ENCODE measurements at regions not wholly inside any gene's neighbourhood (a gene's known extent, or its start where the extent isn't known, plus 50 kb on each side); places are given as distances from the start of the nearest gene placed in this dataset.
A peak's percentile ranks its signal among the peaks of the same experiment; 100 is the strongest.
"Not testable (repeated sequence)": the region's sequence is repeated elsewhere in the genome, so short reads cannot be mapped to it uniquely, and the experiment has no call there.

DNA sequence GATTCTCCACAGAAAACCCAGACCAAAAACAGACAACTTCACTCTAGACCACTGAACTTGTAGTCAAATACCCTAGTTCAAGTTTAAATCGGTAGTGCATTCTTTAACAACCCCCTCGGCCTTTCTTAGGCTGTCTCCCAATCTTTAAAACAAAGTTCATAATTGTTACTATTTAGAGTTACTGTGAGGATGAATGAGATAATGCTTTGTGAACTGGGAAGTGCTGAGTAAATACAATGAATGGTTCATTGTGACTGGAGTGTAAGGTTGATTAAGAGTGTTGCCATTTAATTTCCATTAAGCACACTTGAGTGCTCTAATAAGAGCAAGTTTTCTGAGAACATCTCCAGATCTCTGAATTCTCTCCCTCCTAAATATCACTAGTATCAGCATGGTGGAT is 228.8 kb upstream of the PIK3R1 start:
- Histone ChIP-seq H3K27me3 (ENCODE audit: insufficient read depth, low read length) (no peaks in the 10 kb centered on the region), H3K4me3 (ENCODE audit: low read depth, low read length) (no peak overlapping the region), H3K4me1 (ENCODE audit: control insufficient read depth, insufficient read depth, low read length, unreplicated experiment) (peaks cover 29% of the 10 kb centered on the region), H3K79me2 (ENCODE audit: control insufficient read depth, insufficient read depth, low read length, unreplicated experiment) (no peaks in the 10 kb centered on the region), H3K36me3 (ENCODE audit: insufficient read depth, low read length) (no peaks in the 10 kb centered on the region), H2AFZ (ENCODE audit: low read length, unreplicated experiment) (no peak overlapping the region), H3K27ac (ENCODE audit: low read depth, low read length) (no peak overlapping the region)

- H3K79me2 ChIP-seq (ENCODE audit: control insufficient read depth, insufficient read depth, low read length, unreplicated experiment) = no peaks in the 10 kb centered on the region
- peaks cover 25% of the 10 kb centered on the region for H3K4me1 ChIP-seq (ENCODE audit: control insufficient read depth, insufficient read depth, low read length, unreplicated experiment)
- H3K27ac ChIP-seq (ENCODE audit: low read depth, low read length) = no peak overlapping the region
- no peak overlapping the region for H2AFZ ChIP-seq (ENCODE audit: low read length, unreplicated experiment)
- no peak overlapping the region for H3K4me3 ChIP-seq (ENCODE audit: low read depth, low read length)
- H3K36me3 ChIP-seq (ENCODE audit: insufficient read depth, low read length) = no peaks in the 10 kb centered on the region
- H3K27me3 ChIP-seq (ENCODE audit: insufficient read depth, low read length) = no peaks in the 10 kb centered on the region
Observed at GRCh38 chr5:67985686-67986387, 229.7 kb upstream of the PIK3R1 start.

GRCh38 chr5:67984546-67984945 is 231.0 kb upstream of the PIK3R1 start:
- H3K4me3 ChIP-seq (ENCODE audit: low read depth, low read length) = no peak overlapping the region
- no peak overlapping the region for H3K27ac ChIP-seq (ENCODE audit: low read depth, low read length)
- no peaks in the 10 kb centered on the region for H3K79me2 ChIP-seq (ENCODE audit: control insufficient read depth, insufficient read depth, low read length, unreplicated experiment)
- H3K4me1 ChIP-seq (ENCODE audit: control insufficient read depth, insufficient read depth, low read length, unreplicated experiment) = peaks cover 18% of the 10 kb centered on the region
- no peak overlapping the region for H2AFZ ChIP-seq (ENCODE audit: low read length, unreplicated experiment)
- H3K27me3 ChIP-seq (ENCODE audit: insufficient read depth, low read length) = no peaks in the 10 kb centered on the region
- H3K36me3 ChIP-seq (ENCODE audit: insufficient read depth, low read length) = no peaks in the 10 kb centered on the region

DNA sequence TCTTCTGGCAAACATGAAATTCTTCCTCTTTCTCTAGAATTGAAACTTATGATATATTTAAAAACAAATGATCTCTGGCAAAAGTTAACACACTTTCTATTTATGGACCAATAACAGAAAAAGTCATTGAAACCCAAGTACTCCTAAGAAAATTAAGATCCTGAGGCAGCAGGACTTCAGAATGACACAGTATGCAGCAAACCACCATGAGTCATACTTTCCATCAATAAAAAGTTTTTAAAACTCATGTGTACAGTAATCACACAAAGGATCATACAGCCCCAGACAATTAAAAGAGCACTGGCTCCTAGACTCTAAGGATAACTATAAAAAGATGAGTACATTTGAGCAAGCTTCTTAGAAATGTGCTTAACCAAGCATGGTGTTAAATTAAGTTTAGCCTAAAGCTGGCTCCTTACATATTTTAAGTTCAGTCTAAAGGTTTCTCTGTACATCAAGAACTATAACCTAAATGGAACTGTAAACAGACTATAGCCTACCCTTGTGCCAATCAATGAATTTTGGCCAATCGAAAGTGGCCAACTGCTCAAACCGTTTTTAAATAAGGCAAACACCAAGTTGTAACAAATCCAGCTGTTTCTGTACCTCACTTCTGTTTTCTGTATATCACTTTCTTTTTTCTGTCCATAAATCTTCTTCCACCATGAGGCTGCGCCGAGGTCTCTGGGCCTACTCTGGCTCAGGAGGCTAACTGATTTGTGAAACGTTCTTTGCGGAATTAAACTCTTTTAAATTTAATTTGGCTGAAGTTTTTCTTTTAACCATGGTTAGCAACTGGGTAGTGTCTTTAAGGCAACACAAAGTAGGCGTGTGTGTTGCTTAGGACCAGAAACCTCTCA is 232.1 kb upstream of the PIK3R1 start:
- H3K27ac ChIP-seq (ENCODE audit: low read depth, low read length) = peak overlapping the region; percentile 4; the same call in 1 of the 2 replicates

GRCh38 chr5:67982160-67982559 is 233.4 kb upstream of the PIK3R1 start:
- not testable (repeated sequence) for H3K36me3 ChIP-seq (ENCODE audit: insufficient read depth, low read length); H3K27me3 ChIP-seq (ENCODE audit: insufficient read depth, low read length); H2AFZ ChIP-seq (ENCODE audit: low read length, unreplicated experiment); H3K79me2 ChIP-seq (ENCODE audit: control insufficient read depth, insufficient read depth, low read length, unreplicated experiment); H3K27ac ChIP-seq (ENCODE audit: low read depth, low read length); H3K4me3 ChIP-seq (ENCODE audit: low read depth, low read length)
- peaks cover 11% of the 10 kb centered on the region for H3K4me1 ChIP-seq (ENCODE audit: control insufficient read depth, insufficient read depth, low read length, unreplicated experiment)

More for the DNA sequence above, 232.1 kb upstream of the PIK3R1 start:
- Histone ChIP-seq H3K4me1 (ENCODE audit: control insufficient read depth, insufficient read depth, low read length, unreplicated experiment) (peaks cover 11% of the 10 kb centered on the region), H3K4me3 (ENCODE audit: low read depth, low read length) (no peak overlapping the region), H3K36me3 (ENCODE audit: insufficient read depth, low read length) (no peaks in the 10 kb centered on the region), H3K79me2 (ENCODE audit: control insufficient read depth, insufficient read depth, low read length, unreplicated experiment) (no peaks in the 10 kb centered on the region), H3K27me3 (ENCODE audit: insufficient read depth, low read length) (no peaks in the 10 kb centered on the region), H2AFZ (ENCODE audit: low read length, unreplicated experiment) (no peak overlapping the region)

GRCh38 chr5:67978171-67978570 is 237.4 kb upstream of the PIK3R1 start:
- H3K27ac ChIP-seq (ENCODE audit: low read depth, low read length) = no peak overlapping the region
- H3K36me3 ChIP-seq (ENCODE audit: insufficient read depth, low read length) = no peaks in the 10 kb centered on the region
- H3K79me2 ChIP-seq (ENCODE audit: control insufficient read depth, insufficient read depth, low read length, unreplicated experiment) = no peaks in the 10 kb centered on the region
- no peaks in the 10 kb centered on the region for H3K27me3 ChIP-seq (ENCODE audit: insufficient read depth, low read length)
- no peak overlapping the region for H3K4me3 ChIP-seq (ENCODE audit: low read depth, low read length)
- peak overlapping the region; percentile 18 for H2AFZ ChIP-seq (ENCODE audit: low read length, unreplicated experiment)
- peaks cover 5% of the 10 kb centered on the region for H3K4me1 ChIP-seq (ENCODE audit: control insufficient read depth, insufficient read depth, low read length, unreplicated experiment)

DNA sequence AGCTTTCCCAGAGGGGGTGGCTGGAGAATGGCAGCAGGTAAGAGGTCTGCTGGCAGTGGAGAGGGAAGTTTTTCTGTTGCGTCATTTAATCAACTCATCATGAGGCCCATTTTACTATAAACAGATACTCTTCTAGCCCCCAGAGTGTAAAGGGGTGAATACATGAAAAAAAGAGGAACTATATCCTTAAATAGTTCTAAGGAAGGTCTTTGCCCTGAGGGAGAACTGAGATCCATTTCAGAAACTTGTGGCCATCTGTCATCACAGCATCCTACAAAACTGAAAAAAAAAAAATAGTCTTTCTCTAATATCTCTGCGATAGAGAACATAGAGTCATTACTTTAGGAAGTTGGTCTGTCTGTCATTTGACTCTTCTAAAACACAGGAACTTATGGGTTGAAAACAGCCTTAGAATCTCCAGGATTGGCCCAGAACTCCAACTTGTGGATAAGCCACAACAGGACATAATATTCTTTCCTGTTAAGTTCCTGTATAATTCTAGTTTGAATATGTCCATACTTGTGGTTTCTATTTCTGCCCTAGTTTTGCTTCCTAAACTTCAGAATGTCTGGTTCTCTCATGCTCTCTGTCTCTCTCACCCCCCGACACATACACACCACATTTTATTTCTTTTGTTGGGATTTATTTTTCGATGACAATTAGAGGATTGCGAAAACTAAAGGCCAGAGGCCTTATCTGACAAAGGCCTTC is 238.5 kb upstream of the PIK3R1 start:
- H3K4me3 ChIP-seq (ENCODE audit: low read depth, low read length) = no peak overlapping the region

DNA sequence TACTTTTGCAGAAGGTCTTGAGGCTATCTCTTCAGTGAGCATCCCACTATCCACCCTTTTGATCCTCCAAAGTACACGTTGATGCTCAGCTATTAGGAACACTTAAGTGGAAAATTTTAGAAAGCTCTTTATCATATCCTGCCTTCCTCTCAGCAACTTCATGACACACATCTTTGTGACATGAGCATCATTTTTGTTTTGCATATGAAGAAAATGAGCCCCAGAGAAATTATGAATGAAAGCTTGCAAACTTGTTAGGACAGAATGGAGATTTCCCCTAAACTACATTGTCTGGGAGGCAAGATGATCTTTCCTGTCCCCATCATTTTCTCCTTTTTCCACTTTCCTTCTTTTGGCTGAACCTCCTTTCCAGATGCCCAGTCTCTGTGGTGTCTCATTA is 239.4 kb upstream of the PIK3R1 start:
- H3K27me3 ChIP-seq (ENCODE audit: insufficient read depth, low read length) = no peaks in the 10 kb centered on the region
- no peaks in the 10 kb centered on the region for H3K79me2 ChIP-seq (ENCODE audit: control insufficient read depth, insufficient read depth, low read length, unreplicated experiment)
- H3K4me1 ChIP-seq (ENCODE audit: control insufficient read depth, insufficient read depth, low read length, unreplicated experiment) = peaks cover 6% of the 10 kb centered on the region
- H2AFZ ChIP-seq (ENCODE audit: low read length, unreplicated experiment) = no peak overlapping the region
- no peaks in the 10 kb centered on the region for H3K36me3 ChIP-seq (ENCODE audit: insufficient read depth, low read length)
- no peak overlapping the region for H3K27ac ChIP-seq (ENCODE audit: low read depth, low read length)
- no peak overlapping the region for H3K4me3 ChIP-seq (ENCODE audit: low read depth, low read length)

More for the DNA sequence above, 238.5 kb upstream of the PIK3R1 start:
- Histone ChIP-seq H3K27me3 (ENCODE audit: insufficient read depth, low read length) (no peaks in the 10 kb centered on the region), H3K36me3 (ENCODE audit: insufficient read depth, low read length) (no peaks in the 10 kb centered on the region), H3K4me1 (ENCODE audit: control insufficient read depth, insufficient read depth, low read length, unreplicated experiment) (no peaks in the 10 kb centered on the region), H2AFZ (ENCODE audit: low read length, unreplicated experiment) (no peak overlapping the region), H3K27ac (ENCODE audit: low read depth, low read length) (no peak overlapping the region), H3K79me2 (ENCODE audit: control insufficient read depth, insufficient read depth, low read length, unreplicated experiment) (no peaks in the 10 kb centered on the region)

- Histone ChIP-seq H3K27me3 (ENCODE audit: insufficient read depth, low read length) (no peaks in the 10 kb centered on the region), H3K4me3 (ENCODE audit: low read depth, low read length) (no peak overlapping the region), H3K27ac (ENCODE audit: low read depth, low read length) (no peak overlapping the region), H2AFZ (ENCODE audit: low read length, unreplicated experiment) (no peak overlapping the region), H3K36me3 (ENCODE audit: insufficient read depth, low read length) (no peaks in the 10 kb centered on the region), H3K79me2 (ENCODE audit: control insufficient read depth, insufficient read depth, low read length, unreplicated experiment) (no peaks in the 10 kb centered on the region), H3K4me1 (ENCODE audit: control insufficient read depth, insufficient read depth, low read length, unreplicated experiment) (peaks cover 6% of the 10 kb centered on the region)
Observed at GRCh38 chr5:67974471-67974870, 241.1 kb upstream of the PIK3R1 start.

DNA sequence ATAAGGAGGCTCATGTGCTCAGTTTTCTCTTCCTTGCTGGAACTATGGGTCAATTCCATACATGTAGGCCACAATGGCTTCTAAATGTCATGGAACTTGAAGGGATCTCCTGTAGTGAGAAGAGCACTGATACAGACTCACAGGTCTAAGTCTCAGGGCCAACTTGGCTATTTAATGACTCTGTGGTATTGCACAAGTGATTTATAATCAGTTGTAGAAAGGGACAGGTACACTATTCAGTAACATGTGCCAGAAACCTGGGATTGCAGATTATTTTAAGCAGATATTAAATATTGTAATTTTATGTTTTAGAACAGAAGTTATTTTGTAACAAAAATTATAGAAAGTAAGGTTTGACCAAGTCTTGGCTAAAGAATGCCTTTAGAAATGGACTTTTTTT is 241.5 kb upstream of the PIK3R1 start:
- Histone ChIP-seq H2AFZ (ENCODE audit: low read length, unreplicated experiment) (no peak overlapping the region), H3K4me1 (ENCODE audit: control insufficient read depth, insufficient read depth, low read length, unreplicated experiment) (peaks cover 6% of the 10 kb centered on the region), H3K4me3 (ENCODE audit: low read depth, low read length) (no peak overlapping the region), H3K36me3 (ENCODE audit: insufficient read depth, low read length) (no peaks in the 10 kb centered on the region), H3K79me2 (ENCODE audit: control insufficient read depth, insufficient read depth, low read length, unreplicated experiment) (no peaks in the 10 kb centered on the region), H3K27ac (ENCODE audit: low read depth, low read length) (no peak overlapping the region), H3K27me3 (ENCODE audit: insufficient read depth, low read length) (no peaks in the 10 kb centered on the region)
